ENCODE measurements at regions not wholly inside any gene's neighbourhood (a gene's known extent, or its start where the extent isn't known, plus 50 kb on each side); places are given as distances from the start of the nearest gene placed in this dataset.

GRCh38 chr4:156583265-156583664, 388.3 kb downstream of the PDGFC start:
- TF ChIP-seq CTCF (IDR thresholded peaks at IDR 0.05), result no peak
- TF ChIP-seq EZH2 (IDR thresholded peaks at IDR 0.05), result no peak
- TF ChIP-seq EZH2phosphoT487 (IDR thresholded peaks at IDR 0.05), result no peak

Measured in neural progenitor cell (in vitro differentiated cells).